ENCODE measurements at regions not wholly inside any gene's neighbourhood (a gene's known extent, or its start where the extent isn't known, plus 50 kb on each side); places are given as distances from the start of the nearest gene placed in this dataset.

DNA sequence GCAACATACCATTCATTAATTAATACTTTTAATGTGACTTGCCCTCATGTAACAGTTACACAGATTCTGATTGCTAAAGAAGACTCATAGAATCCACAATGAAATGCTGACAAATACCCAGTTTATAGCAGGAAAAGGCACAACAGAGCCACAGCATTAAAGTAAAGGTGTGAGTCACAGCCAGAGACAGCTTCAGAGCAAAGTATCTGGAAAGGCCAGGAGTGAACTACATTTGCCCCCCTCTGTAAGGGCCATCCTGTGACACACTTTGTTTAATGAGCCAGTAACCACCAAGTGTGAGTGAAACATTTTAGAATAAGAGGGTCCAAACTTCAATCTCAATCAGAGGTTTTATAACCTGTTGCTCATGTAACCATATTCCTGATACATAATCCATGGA lies 133.8 kb upstream of the TACR3 start:
- TF ChIP-seq, protein P1, sequence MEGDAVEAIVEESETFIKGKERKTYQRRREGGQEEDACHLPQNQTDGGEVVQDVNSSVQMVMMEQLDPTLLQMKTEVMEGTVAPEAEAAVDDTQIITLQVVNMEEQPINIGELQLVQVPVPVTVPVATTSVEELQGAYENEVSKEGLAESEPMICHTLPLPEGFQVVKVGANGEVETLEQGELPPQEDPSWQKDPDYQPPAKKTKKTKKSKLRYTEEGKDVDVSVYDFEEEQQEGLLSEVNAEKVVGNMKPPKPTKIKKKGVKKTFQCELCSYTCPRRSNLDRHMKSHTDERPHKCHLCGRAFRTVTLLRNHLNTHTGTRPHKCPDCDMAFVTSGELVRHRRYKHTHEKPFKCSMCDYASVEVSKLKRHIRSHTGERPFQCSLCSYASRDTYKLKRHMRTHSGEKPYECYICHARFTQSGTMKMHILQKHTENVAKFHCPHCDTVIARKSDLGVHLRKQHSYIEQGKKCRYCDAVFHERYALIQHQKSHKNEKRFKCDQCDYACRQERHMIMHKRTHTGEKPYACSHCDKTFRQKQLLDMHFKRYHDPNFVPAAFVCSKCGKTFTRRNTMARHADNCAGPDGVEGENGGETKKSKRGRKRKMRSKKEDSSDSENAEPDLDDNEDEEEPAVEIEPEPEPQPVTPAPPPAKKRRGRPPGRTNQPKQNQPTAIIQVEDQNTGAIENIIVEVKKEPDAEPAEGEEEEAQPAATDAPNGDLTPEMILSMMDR (IDR thresholded peaks at IDR 0.05): no peak
- no peak for TF ChIP-seq POLR2A (IDR thresholded peaks at IDR 0.05)
